ENCODE measurements at regions not wholly inside any gene's neighbourhood (a gene's known extent, or its start where the extent isn't known, plus 50 kb on each side); places are given as distances from the start of the nearest gene placed in this dataset.

DNA sequence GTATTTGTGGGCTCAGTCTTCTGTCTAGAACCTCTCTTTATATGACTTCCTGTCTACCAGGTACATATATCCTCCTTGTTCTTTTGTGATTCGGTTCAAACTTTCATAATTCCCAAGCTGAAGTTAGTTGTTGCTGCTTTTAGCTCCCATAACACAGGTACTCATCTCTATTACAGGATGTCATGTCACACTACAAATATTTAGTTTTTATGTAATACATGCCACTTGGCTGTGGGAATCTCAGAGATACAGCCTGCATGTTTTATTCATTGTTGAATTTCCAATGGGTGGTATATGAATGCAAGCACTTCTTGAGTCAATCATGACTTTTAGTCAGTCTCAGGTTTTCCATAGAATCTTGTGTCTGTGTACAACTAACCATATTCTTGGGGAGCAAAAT is 122.7 kb downstream of the SINHCAF start:
- H3K4me3 ChIP-seq (ENCODE audit: control insufficient read depth, low read depth, low read length), result no peak overlapping the region
- TF ChIP-seq, protein P1, sequence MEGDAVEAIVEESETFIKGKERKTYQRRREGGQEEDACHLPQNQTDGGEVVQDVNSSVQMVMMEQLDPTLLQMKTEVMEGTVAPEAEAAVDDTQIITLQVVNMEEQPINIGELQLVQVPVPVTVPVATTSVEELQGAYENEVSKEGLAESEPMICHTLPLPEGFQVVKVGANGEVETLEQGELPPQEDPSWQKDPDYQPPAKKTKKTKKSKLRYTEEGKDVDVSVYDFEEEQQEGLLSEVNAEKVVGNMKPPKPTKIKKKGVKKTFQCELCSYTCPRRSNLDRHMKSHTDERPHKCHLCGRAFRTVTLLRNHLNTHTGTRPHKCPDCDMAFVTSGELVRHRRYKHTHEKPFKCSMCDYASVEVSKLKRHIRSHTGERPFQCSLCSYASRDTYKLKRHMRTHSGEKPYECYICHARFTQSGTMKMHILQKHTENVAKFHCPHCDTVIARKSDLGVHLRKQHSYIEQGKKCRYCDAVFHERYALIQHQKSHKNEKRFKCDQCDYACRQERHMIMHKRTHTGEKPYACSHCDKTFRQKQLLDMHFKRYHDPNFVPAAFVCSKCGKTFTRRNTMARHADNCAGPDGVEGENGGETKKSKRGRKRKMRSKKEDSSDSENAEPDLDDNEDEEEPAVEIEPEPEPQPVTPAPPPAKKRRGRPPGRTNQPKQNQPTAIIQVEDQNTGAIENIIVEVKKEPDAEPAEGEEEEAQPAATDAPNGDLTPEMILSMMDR (conservative IDR thresholded peaks at IDR 0.05; ENCODE audit: control insufficient read depth, insufficient read depth, low read depth, low read length), result no peak
- DNase-seq (ENCODE audit: low read depth), result no peak

DNA sequence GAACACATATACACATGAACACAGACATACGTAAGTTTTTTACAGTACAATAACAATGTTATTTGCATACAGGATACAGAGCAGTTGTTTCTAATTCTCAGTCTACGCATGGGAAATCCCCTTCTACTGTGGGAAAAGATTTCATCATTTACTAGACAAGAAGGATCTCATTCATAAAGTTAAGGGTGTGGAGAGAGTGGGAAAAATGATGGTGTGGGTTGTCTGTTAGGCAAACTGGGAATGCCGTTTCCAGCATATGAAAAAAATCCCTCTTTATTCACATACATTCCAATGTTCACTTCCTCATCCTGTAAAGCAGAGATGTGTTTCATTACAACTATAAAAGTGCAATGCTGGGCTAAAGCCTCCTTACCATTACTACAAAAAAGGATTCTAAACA is 120.9 kb downstream of the SINHCAF start:
- TF ChIP-seq, protein P1 (conservative IDR thresholded peaks at IDR 0.05; ENCODE audit: control insufficient read depth, insufficient read depth, low read depth, low read length), result no peak
- H3K4me3 ChIP-seq (ENCODE audit: control insufficient read depth, low read depth, low read length), result no peak overlapping the region
- DNase-seq (ENCODE audit: low read depth), result peak; percentile 56

DNA sequence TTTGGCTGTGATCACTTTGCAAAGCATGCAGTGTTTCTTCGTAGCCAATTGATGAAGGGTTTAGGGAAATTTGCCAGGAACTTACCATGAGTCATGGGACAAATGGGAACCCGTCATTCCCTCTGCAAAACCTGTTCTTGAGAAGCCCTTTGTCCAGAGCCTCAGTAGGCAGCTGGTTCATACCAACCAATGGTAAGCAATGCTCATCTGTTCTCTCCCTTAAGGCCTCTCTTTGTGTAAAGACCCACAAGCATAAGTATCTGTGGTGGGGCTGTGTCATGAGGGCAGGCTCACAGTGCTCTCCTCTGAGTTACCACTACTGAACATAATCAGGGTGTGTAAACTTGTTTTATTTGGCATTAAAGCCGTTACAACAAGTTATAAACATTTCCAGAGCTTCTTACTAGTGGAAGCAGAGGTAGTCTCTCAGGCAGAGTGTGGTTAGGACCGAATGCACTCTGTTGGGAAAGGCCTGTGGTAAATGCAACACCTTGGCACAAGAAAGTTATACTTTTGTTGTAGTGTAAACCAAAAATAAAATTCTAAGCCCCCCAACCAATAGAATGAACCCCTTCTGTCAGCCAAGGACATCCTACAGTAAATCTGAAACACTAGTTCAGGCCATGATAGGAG is 119.8 kb downstream of the SINHCAF start:
- DNase-seq (ENCODE audit: low read depth), result peak; percentile 74
- TF ChIP-seq, protein P1 (conservative IDR thresholded peaks at IDR 0.05; ENCODE audit: control insufficient read depth, insufficient read depth, low read depth, low read length), result no peak

DNA sequence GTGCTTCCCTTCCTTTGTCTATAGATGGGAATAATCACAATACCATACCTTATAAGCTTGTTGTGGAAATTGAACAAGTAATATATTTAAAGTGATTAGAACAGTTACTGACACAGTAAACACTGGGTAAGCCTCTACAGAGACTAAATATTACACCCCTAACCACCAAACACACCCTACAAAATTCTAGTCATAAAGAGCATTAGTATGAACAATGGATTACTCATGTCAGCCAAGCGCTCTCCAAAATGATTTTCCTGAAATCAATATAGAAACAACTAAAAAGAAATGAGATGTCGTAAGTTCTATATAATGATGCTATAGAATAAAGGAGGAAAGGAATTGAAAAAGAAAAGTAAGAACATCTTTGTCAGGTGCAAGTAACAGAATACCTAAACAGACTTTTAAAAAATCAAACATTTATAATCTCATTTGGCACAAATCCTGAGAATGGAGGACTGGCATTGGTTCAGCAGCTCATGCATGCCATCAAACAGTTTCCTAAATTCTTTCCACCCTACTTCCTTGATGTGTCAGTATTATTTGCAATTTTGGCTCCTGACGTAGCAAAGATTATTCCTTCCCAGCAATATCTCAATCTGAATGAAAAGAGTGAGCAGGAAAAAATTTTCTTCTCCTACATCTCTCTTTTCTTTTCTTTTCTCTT is 118.0 kb downstream of the SINHCAF start:
- H3K4me3 ChIP-seq (ENCODE audit: control insufficient read depth, low read depth, low read length), result no peak overlapping the region
- no peak for DNase-seq (ENCODE audit: low read depth)
- TF ChIP-seq, protein P1 (conservative IDR thresholded peaks at IDR 0.05; ENCODE audit: control insufficient read depth, insufficient read depth, low read depth, low read length), result no peak

More for the DNA sequence above, 119.8 kb downstream of the SINHCAF start:
- H3K4me3 ChIP-seq (ENCODE audit: control insufficient read depth, low read depth, low read length), result no peak overlapping the region

DNA sequence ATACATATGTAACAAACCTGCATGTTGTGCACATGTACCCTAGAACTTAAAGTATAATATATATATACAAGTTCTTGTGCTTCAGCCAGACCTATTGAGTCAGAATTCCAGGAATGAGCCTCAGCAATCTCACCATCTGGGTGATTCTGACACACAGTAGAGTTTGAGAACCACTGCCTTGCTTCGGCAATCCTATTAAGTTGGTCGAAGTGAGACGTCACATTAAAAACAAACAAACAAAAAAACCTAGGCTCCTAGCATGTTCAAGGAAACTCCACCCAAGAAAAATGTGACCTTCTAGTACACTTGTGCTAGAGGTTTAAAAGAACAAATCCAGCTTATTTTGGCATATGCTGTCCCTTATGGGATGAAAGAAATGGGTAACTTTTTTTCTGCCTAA is 115.8 kb downstream of the SINHCAF start:
- TF ChIP-seq, protein P1 (conservative IDR thresholded peaks at IDR 0.05; ENCODE audit: control insufficient read depth, insufficient read depth, low read depth, low read length), result no peak
- no peak overlapping the region for H3K4me3 ChIP-seq (ENCODE audit: control insufficient read depth, low read depth, low read length)
- no peak for DNase-seq (ENCODE audit: low read depth)

DNA sequence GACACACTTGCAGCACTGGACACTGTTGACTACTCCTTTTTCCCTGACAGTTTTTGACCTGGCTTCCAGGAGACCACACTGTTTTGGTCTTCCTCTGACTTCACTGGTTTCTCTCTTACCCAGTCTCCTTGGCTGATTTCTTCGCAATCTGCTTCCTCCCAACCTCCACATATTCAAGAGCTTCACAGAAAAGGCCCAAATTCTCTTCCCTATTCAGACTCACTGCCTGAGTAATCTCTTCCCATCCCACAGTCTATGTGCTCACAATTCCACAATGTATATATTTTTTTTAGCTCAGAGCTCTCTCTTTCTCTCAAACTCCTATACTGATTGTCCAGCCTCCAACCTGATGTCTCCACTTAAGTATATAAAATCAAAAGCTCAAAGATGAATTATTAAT is 115.4 kb downstream of the SINHCAF start:
- TF ChIP-seq, protein P1 (conservative IDR thresholded peaks at IDR 0.05; ENCODE audit: control insufficient read depth, insufficient read depth, low read depth, low read length), result no peak
- H3K4me3 ChIP-seq (ENCODE audit: control insufficient read depth, low read depth, low read length), result no peak overlapping the region
- no peak for DNase-seq (ENCODE audit: low read depth)
